Fibroblast of skin of right biceps (primary cell): ENCODE measurements at regions not wholly inside any gene's neighbourhood (a gene's known extent, or its start where the extent isn't known, plus 50 kb on each side); places are given as distances from the start of the nearest gene placed in this dataset.
"Not testable (repeated sequence)": the region's sequence is repeated elsewhere in the genome, so short reads cannot be mapped to it uniquely, and the experiment has no call there.

Experiments used
- DNase-seq: peaks from one replicate; pipeline ENCODE4 v3.0.0-alpha.2; 2013

- no peak for DNase-seq
These were observed 480.7 kb downstream of the RPS29 start for GRCh38 chr14:49105512-49105911.

GRCh38 chr14:49092345-49092744 is 493.8 kb downstream of the RPS29 start:
- DNase-seq: peak; percentile 4

GRCh38 chr14:49089107-49089506 is 497.1 kb downstream of the RPS29 start:
- DNase-seq: peak; percentile 11

GRCh38 chr14:49073292-49073691 is 512.9 kb downstream of the RPS29 start:
- not testable (repeated sequence) for DNase-seq

GRCh38 chr14:49058511-49058910 is 527.7 kb downstream of the RPS29 start:
- no peak for DNase-seq

- no peak for DNase-seq
These were observed 528.2 kb downstream of the RPS29 start for GRCh38 chr14:49057838-49058510.

GRCh38 chr14:49056021-49056420 is 530.2 kb downstream of the RPS29 start:
- DNase-seq: peak; percentile 60

GRCh38 chr14:49052521-49052920 is 533.7 kb downstream of the RPS29 start:
- peak; percentile 82 for DNase-seq

- peak; percentile 83 for DNase-seq
These were observed 534.7 kb downstream of the RPS29 start for GRCh38 chr14:49051328-49052060.

- DNase-seq: peak; percentile 58
These were observed 535.4 kb downstream of the RPS29 start for GRCh38 chr14:49050822-49051221.

- DNase-seq: no peak
These were observed 536.5 kb downstream of the RPS29 start for GRCh38 chr14:49049711-49050110.

GRCh38 chr14:49044981-49045380 is 541.2 kb downstream of the RPS29 start:
- no peak for DNase-seq

- DNase-seq: no peak
These were observed 549.1 kb downstream of the RPS29 start for GRCh38 chr14:49036984-49037516.

- DNase-seq: no peak
These were observed 549.9 kb downstream of the RPS29 start for GRCh38 chr14:49036266-49036665.

- DNase-seq: no peak
These were observed 553.0 kb downstream of the RPS29 start for GRCh38 chr14:49033131-49033530.

- not testable (repeated sequence) for DNase-seq
These were observed 554.5 kb downstream of the RPS29 start for GRCh38 chr14:49031710-49032109.

- DNase-seq: no peak
These were observed 566.6 kb downstream of the RPS29 start for GRCh38 chr14:49019467-49020115.

- peak; percentile 3 for DNase-seq
These were observed 568.7 kb downstream of the RPS29 start for GRCh38 chr14:49017447-49017846.

GRCh38 chr14:49016381-49016780 is 569.8 kb downstream of the RPS29 start:
- DNase-seq: no peak

GRCh38 chr14:49014476-49014875 is 571.7 kb downstream of the RPS29 start:
- peak; percentile 0 for DNase-seq

GRCh38 chr14:49008363-49008762 is 577.8 kb downstream of the RPS29 start:
- no peak for DNase-seq

GRCh38 chr14:48991141-48991540 is 595.0 kb downstream of the RPS29 start:
- DNase-seq: no peak

- DNase-seq: no peak
These were observed 602.8 kb downstream of the RPS29 start for GRCh38 chr14:48983351-48983888.
